GM19035 (cell line): ENCODE measurements at regions not wholly inside any gene's neighbourhood (a gene's known extent, or its start where the extent isn't known, plus 50 kb on each side); places are given as distances from the start of the nearest gene placed in this dataset.
"Not testable (repeated sequence)": the region's sequence is repeated elsewhere in the genome, so short reads cannot be mapped to it uniquely, and the experiment has no call there.

ENCODE experiments used
- ATAC-seq: cut with Tn5 transposase; IDR thresholded peaks from one replicate; pipeline ENCODE4 v1.9.1; 2021; ENCODE audit not compliant: unreplicated experiment

GRCh38 chr5:88092958-88093605, 175.6 kb downstream of the TMEM161B start:
- ATAC-seq: no peak

- no peak for ATAC-seq
These were observed 176.3 kb downstream of the TMEM161B start for GRCh38 chr5:88092358-88092757.

- ATAC-seq: no peak
These were observed 178.1 kb downstream of the TMEM161B start for GRCh38 chr5:88090506-88090905.

GRCh38 chr5:88089719-88090390, 178.8 kb downstream of the TMEM161B start:
- ATAC-seq: no peak

GRCh38 chr5:88085462-88085861, 183.2 kb downstream of the TMEM161B start:
- ATAC-seq: no peak

- no peak for ATAC-seq
These were observed 186.8 kb downstream of the TMEM161B start for GRCh38 chr5:88081877-88082276.

- ATAC-seq: no peak
These were observed 204.8 kb downstream of the TMEM161B start for GRCh38 chr5:88063813-88064212.

GRCh38 chr5:88060194-88060593, 208.5 kb downstream of the TMEM161B start:
- no peak for ATAC-seq

- ATAC-seq: no peak
These were observed 210.0 kb downstream of the TMEM161B start for GRCh38 chr5:88058625-88059024.

- ATAC-seq: not testable (repeated sequence)
These were observed 216.2 kb downstream of the TMEM161B start for GRCh38 chr5:88052468-88052867.

GRCh38 chr5:88051148-88051547, 217.5 kb downstream of the TMEM161B start:
- no peak for ATAC-seq

- no peak for ATAC-seq
These were observed 218.9 kb downstream of the TMEM161B start for GRCh38 chr5:88049737-88050136.

GRCh38 chr5:88049156-88049555, 219.5 kb downstream of the TMEM161B start:
- no peak for ATAC-seq

- no peak for ATAC-seq
These were observed 222.6 kb downstream of the TMEM161B start for GRCh38 chr5:88045931-88046461.

GRCh38 chr5:88045165-88045564, 223.5 kb downstream of the TMEM161B start:
- ATAC-seq: no peak

- no peak for ATAC-seq
These were observed 234.1 kb downstream of the TMEM161B start for GRCh38 chr5:88034520-88034919.

- ATAC-seq: no peak
These were observed 235.5 kb downstream of the TMEM161B start for GRCh38 chr5:88033191-88033590.

- ATAC-seq: no peak
These were observed 239.6 kb downstream of the TMEM161B start for GRCh38 chr5:88029011-88029410.

- no peak for ATAC-seq
These were observed 247.5 kb downstream of the TMEM161B start for GRCh38 chr5:88021141-88021540.

GRCh38 chr5:88014984-88015383, 253.7 kb downstream of the TMEM161B start:
- ATAC-seq: not testable (repeated sequence)

- no peak for ATAC-seq
These were observed 267.8 kb downstream of the TMEM161B start for GRCh38 chr5:88000877-88001276.

- no peak for ATAC-seq
These were observed 271.0 kb downstream of the TMEM161B start for GRCh38 chr5:87997662-87998061.
